GM18909 (cell line): ENCODE measurements at regions not wholly inside any gene's neighbourhood (a gene's known extent, or its start where the extent isn't known, plus 50 kb on each side); places are given as distances from the start of the nearest gene placed in this dataset.

ENCODE experiments used
- ATAC-seq: cut with Tn5 transposase; IDR thresholded peaks from one replicate; pipeline ENCODE4 v1.9.1; 2021; ENCODE audit warnings: mild to moderate bottlenecking; ENCODE audit not compliant: unreplicated experiment, poor library complexity

GRCh38 chr4:41358647-41359421 lies 102.1 kb downstream of the UCHL1 start:
- no peak for ATAC-seq

- ATAC-seq, result no peak
Observed at GRCh38 chr4:41359422-41359775, 102.7 kb downstream of the UCHL1 start.

- no peak for ATAC-seq
Observed at GRCh38 chr4:41359836-41360213, 103.1 kb downstream of the UCHL1 start.

- peak; percentile 42 for ATAC-seq
Observed at GRCh38 chr4:41360214-41360920, 103.6 kb downstream of the UCHL1 start.

- no peak for ATAC-seq
Observed at GRCh38 chr4:41360921-41361793, 104.4 kb downstream of the UCHL1 start.

GRCh38 chr4:41361794-41362526 lies 105.2 kb downstream of the UCHL1 start:
- ATAC-seq, result no peak

- no peak for ATAC-seq
Observed at GRCh38 chr4:41362621-41363383, 106.1 kb downstream of the UCHL1 start.

- ATAC-seq, result no peak
Observed at GRCh38 chr4:41363384-41363981, 106.8 kb downstream of the UCHL1 start.

GRCh38 chr4:41364876-41365275 lies 108.1 kb downstream of the UCHL1 start:
- ATAC-seq, result no peak

GRCh38 chr4:41365681-41366080 lies 109.0 kb downstream of the UCHL1 start:
- ATAC-seq, result no peak

- no peak for ATAC-seq
Observed at GRCh38 chr4:41366911-41367517, 110.3 kb downstream of the UCHL1 start.

- ATAC-seq, result no peak
Observed at GRCh38 chr4:41369680-41370079, 113.0 kb downstream of the UCHL1 start.

- no peak for ATAC-seq
Observed at GRCh38 chr4:41373221-41373620, 116.5 kb downstream of the UCHL1 start.

GRCh38 chr4:41374490-41374889 lies 117.8 kb downstream of the UCHL1 start:
- no peak for ATAC-seq

GRCh38 chr4:41375561-41375960 lies 118.8 kb downstream of the UCHL1 start:
- no peak for ATAC-seq

- no peak for ATAC-seq
Observed at GRCh38 chr4:41377196-41377595, 120.5 kb downstream of the UCHL1 start.

GRCh38 chr4:41379230-41379629 lies 122.5 kb downstream of the UCHL1 start:
- ATAC-seq, result no peak

- no peak for ATAC-seq
Observed at GRCh38 chr4:41380511-41381157, 123.9 kb downstream of the UCHL1 start.
